Fibroblast of skin of abdomen (primary cell): ENCODE measurements at regions not wholly inside any gene's neighbourhood (a gene's known extent, or its start where the extent isn't known, plus 50 kb on each side); places are given as distances from the start of the nearest gene placed in this dataset.

Source experiments
- DNase-seq: peaks from one replicate; pipeline ENCODE4 v3.0.0-alpha.2; 2013

DNA sequence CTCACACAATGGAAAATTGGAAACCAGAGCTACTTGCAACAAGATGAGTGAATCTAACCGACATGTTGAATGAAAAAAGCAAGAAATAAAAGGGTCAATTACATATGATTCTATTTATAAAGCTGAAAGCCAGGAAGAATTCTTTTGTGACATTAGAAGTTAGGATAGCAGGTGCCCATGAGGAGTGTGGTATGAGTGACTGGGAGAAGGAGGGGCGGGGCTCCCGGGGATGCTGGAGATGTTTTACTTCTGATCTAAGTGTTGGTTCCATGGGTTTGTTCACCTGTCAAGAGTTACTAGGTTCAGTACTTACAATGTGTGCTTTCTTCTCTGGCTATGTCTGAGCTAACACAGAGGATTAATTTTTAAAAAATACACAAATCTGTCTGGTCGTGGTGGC is 60.8 kb downstream of the NSMCE3 start:
- no peak for DNase-seq

DNA sequence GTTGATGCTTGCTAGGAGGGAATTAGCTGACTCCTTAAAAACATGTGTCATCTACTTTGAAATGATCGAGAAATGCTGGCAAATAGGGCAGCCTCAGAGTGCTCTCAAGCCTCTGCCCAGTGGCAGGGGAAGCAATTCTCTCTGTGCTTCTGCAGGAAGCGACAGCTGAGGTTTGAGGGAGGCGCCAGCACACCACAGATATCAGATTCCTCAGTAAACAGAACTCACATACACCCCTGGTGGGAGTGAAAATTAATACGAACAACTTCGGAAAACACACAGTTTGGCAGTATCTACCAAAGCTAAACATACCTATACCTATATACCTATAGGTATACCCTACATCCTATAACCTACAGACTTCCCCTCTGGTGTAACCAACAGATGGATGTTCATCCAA is 61.3 kb downstream of the NSMCE3 start:
- no peak for DNase-seq

DNA sequence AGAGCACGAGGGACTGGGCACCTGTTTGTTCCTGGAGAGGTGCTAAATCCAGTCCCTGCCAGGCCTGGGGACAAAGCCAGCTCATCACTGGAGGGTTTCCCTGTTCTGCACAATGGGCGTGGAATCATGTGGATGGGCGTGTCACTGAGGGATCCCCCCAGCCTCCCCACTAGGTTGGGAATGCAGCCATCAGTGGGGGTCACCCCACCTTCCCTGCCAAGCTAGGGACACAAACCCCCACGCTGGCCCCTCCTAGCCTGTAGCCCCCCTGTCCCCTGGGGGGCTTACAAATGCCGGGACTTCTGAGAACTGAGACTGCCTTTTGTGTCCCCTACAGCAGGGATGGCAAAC is 61.9 kb downstream of the NSMCE3 start:
- DNase-seq = no peak

DNA sequence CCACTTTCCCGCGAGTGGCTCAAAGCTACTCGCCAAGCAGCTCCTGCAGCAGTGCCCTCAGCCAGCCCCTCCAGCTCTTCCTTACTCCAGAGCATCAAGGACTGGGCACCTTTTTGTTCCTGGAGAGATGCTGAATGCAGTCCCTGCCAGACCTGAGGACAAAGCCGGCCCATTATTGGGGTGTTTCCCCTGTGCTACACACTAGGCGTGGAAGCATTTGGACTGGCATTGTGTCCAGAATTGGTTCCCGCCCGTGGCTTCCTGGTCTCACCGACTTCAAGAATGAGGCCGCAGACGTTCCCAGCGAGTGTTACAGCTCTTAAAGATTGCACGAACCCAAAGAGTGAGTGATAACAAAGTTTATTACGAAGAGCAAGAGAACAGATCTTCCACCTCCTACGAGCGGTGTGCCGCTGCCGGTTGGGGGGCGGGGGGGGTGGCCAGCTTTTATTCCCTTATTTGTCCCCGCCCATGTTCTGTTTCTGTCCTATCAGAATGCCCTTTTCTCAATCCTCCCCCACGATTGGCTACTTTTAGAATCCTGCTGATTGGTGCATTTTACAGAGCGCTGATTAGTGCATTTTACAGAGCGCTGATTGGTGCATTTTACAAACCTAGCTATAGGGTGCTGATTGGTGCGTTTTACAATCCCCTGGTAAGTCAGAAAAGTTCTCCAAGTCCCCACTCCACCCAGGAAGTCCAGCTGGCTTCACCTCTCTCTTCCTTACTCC is 62.4 kb downstream of the NSMCE3 start:
- DNase-seq = no peak

DNA sequence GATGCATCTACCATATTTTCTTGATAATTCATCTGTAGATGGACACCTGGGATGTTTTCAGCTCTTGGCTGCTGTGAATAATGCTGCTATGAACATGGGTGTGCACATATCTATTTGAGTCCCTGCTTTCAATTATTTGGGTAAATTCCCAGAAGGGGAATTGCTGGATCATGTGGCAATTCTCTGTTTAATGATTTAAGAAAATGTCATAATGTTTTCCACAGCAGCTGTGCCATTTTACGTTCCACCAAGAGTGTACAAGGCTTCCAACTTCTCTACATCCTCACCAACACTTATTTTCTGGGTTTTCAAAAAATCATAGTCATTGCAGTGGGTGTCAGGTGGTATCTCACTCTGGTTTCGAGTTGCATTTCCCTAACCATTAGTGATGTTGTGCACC is 64.4 kb downstream of the NSMCE3 start:
- DNase-seq = no peak

DNA sequence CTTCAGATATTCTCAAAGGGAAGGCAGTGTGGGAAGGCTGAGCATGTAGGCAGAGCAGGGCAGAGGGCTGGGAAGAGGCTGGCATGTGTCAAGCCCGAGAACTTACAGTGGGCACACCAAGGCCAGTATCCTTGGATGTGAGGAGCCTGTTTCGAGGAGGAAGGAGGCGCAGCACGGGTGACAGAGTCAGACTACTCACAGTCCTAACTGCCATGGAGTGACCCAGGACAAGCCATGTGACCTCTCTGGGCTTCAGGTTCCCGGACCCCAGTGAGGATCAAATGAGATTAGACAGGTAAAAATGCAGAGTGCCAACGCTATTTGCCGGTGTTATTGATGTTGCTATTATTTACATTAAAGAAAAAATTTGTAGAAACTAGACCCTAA is 65.3 kb downstream of the NSMCE3 start:
- no peak for DNase-seq

DNA sequence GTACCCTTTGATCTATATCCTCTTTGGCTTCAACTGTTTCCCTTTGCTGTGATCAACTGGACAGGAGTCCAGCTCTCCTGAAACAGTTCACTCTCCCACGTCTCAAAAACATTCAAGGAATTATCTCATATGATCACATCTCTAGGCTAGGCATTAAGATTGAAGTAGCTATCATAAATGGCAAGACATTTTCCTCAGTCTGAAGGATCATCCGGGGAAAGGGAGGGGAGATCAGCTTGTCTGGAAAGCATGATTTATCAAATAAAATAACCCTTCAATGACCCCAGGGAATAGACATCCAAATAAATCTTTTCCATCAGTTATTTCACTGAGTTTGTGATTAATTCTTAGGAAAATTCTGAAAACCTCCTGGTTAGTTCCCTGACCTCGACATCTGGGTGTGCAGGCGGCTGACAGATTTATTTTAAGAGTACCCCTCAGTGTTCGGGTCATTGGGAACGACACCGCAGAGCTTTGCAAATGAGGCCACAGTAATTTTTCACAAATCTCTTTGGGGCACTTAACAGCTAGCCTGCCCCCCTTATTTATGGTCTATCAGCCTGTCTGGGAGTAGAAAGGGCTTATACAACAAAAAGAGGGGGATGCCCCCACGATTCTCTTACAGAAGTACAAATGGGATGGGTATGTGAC is 65.8 kb downstream of the NSMCE3 start:
- no peak for DNase-seq

DNA sequence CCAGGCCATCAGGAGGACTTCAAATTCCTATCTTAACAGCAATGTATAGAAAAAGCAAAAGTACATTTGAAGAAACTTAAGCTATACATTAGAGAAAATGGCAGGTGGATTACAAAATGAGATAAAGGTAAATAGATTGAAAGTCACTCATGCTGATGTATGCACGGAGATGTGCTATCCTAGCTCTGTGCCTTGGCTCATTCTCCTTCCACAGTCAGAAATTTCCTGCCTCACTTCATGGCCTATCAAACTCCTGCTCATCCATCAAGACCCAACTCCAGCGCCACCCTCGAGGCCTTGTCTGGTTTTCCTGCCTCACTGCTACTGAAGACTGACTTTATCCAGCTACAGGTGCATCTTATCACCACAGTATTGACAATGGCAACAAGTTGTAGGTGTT is 72.9 kb downstream of the NSMCE3 start:
- no peak for DNase-seq

DNA sequence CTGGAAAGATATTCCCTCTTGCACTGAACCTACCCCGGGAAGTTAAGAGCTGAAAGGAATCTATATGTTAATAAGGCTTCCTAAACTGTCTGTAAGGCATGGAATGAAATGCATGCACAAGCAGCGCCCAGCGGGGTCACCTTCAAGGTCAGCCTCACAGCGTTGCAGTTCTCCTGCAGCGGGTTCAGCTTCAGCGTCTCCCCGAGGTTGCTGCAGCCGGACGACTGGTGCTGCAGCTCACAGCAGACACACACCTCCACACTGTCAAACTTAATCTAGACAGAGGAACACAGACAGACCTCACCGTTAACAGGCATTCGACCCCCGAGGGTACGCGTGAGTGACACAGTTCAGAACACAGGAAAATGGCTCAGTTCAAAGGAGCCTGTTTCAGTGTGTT is 73.3 kb downstream of the NSMCE3 start:
- DNase-seq = no peak

DNA sequence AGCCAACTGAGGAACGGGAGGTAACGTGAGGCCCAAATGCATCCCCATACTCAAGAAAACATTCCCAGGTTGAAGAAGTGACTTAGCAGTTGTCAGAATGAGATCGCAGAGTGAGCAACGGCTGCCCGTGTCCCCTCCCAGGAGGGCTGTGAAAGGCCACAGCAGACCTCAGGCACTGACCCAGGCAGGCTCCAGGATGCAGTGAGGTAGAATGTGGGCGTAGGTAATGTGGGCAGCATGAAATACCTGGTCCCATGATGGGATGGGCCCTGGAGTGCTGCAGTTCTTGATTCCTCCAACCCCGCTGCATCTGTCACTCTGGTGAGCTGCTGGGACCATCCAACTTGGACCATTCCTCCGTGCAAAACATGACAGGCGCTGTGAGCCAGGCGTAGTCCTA is 74.8 kb downstream of the NSMCE3 start:
- no peak for DNase-seq

DNA sequence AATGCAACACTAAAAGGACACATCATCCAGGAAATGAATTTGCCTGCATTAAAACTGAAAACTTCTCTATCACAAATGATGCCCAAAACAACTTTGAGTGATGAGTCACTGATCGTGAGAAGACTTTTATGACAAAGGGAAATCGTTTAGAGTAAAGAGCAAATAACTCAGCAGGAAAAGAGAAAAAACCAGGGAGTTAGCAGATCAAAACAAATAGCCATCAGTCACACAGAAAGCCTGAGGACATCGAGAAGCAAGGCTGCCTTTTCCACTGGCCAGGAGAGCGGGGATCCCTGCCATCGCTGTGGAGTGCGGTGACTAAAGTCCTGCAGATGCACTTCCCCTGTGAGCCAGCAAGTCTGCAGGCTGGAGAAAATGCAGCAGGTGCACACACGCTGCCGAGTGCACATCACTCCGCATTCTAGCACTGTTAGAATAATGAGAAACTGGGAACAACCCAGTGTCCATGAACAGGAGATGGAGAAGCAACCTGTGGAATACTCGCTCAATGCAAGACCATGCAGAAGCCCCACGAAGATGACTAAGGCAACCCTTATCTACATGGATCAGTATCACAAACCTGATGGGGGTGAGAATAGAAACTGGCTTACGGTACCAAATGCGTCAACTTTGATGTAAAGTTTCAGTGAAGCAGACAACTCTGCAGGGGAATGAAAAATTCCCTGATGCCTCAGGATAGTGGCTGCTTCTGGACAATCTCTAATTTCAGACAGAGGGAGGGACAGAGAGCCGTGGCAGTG is 86.4 kb downstream of the NSMCE3 start:
- DNase-seq = peak; percentile 36

DNA sequence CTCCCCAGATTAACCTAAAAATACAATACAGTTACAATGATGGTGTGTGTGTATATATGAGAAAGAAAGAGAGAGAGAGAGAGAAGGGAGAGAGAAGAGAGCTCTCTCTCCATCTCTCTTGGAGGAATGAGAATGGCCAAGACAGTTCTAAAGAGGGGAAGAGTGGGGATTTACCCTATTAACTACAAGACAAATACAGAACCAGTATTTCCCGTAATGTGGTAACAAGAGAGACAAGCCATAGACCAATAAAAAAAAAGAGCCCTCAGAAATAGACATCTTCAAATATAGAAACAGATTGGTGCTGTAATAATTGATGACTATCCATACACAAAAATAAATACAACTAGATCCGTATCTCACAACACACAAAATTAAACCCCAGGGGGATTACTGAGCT is 87.0 kb downstream of the NSMCE3 start:
- no peak for DNase-seq

DNA sequence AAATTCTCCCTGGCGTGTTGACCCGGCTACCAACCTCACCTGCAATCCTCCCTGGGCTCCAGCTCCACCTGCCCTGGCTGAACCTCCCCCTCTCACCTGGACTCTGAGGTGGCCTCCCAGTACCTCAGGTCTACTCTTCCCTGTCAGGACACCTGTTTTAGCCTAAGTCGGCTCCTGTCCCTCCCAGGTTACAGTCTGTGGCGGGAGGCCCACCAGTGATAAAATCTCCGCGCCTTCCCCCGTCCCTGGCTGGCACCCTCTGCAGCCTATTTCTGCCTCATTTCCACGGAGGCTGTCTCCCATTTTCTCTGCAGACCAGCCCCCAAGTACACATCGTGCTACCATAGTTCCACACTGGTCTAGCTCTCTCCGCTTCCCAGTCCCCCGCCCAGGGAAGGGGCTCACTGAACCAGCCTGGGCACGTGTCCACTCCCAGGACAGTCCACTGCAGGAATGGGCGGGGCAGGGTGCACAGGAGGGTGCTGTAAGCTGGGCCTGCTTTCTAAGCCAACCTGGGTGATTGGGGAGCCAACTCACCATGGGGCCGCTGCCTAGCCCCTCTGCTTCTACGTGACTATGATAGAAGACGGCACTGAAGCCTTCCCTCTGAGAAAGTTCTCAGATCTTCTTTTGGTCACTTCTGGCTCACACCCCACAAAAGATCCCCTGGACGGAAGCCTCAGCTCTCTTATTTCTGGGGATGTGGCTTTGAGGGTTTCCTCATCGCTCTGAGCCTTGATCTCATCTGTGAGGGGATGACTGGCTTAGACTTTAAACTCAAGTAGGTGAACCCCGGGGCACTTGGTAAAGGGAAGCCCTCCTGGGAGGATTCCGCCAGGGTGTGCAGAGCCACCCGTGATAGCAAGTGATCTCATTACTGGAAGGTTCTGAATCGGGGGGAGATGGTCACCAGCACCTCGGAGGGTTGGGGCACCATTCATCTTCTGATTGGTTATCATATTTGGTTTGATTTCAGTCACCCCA is 96.6 kb downstream of the NSMCE3 start:
- no peak for DNase-seq

DNA sequence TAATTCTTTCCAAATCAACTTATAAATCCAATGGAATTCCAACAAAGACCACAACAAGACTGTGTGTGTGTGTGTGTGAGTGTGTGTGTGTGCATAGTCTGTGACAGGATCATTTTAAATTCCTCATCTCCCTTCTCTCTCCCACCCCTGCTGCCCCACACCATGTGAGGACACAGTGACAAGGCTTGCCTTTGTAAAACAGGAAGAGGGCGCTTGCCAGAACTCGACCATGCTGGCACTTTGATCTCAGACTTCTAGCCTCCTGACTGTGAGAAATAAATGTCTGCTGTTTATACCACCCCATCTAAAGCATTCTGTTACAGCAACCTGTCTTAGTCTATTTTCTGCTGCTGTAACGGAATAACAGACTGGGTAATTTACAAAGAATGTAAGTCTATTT is 99.1 kb downstream of the NSMCE3 start:
- DNase-seq = no peak
